HL-60 (cell line): ENCODE measurements at regions not wholly inside any gene's neighbourhood (a gene's known extent, or its start where the extent isn't known, plus 50 kb on each side); places are given as distances from the start of the nearest gene placed in this dataset.

Source experiments
- DNase-seq, 2 experiments: peaks; one replicate each; pipeline ENCODE4 v3.0.0-alpha.2; 2010 to 2020; ENCODE audit warnings: low read depth in 1 of 2, low spot score in 1 of 2
- H3K27ac ChIP-seq: fragments of 250-450 bp; sonication (Bioruptor Pico); replicated peaks from 2 replicates; pipeline ENCODE4 v1.5.1; 2020; ENCODE audit warnings: mild to moderate bottlenecking, moderate library complexity
- H3K27me3 ChIP-seq: fragments of 250-450 bp; sonication (Bioruptor Pico); 2 replicates; pipeline ENCODE4 v1.5.1; 2021; ENCODE audit warnings: mild to moderate bottlenecking, moderate library complexity; ENCODE audit not compliant: insufficient read depth, poor library complexity, severe bottlenecking
- H3K4me3 ChIP-seq: replicated peaks from 2 replicates; pipeline ENCODE4 v1.5.1; 2011; ENCODE audit warnings: mild to moderate bottlenecking, control low read depth, low read length; ENCODE audit not compliant: insufficient read depth
- GABPA ChIP-seq: IDR thresholded peaks from 2 replicates; pipeline ENCODE4 v1.6.1; 2012; ENCODE audit warnings: low read depth
- POLR2AphosphoS5 ChIP-seq: IDR thresholded peaks from 2 replicates; pipeline ENCODE4 v1.6.1; 2012; ENCODE audit warnings: low read depth
- REST ChIP-seq: IDR thresholded peaks from 2 replicates; pipeline ENCODE4 v1.6.1; 2012; ENCODE audit warnings: low read depth; ENCODE audit not compliant: insufficient replicate concordance
- SPI1 ChIP-seq: IDR thresholded peaks from 2 replicates; pipeline ENCODE4 v1.6.1; 2012; ENCODE audit warnings: low read depth, mild to moderate bottlenecking, borderline replicate concordance
- TF ChIP-seq, protein P1 (sequence below): IDR thresholded peaks from one replicate; pipeline ENCODE4 v1.5.1; 2011; ENCODE audit warnings: low read length, control low read depth, inconsistent platforms; ENCODE audit not compliant: insufficient read depth

- Histone ChIP-seq H3K27ac (no peak overlapping the region), H3K4me3 (no peak overlapping the region), H3K27me3 (no peaks in the 10 kb centered on the region)
- no peak for DNase-seq
- TF ChIP-seq, protein P1, sequence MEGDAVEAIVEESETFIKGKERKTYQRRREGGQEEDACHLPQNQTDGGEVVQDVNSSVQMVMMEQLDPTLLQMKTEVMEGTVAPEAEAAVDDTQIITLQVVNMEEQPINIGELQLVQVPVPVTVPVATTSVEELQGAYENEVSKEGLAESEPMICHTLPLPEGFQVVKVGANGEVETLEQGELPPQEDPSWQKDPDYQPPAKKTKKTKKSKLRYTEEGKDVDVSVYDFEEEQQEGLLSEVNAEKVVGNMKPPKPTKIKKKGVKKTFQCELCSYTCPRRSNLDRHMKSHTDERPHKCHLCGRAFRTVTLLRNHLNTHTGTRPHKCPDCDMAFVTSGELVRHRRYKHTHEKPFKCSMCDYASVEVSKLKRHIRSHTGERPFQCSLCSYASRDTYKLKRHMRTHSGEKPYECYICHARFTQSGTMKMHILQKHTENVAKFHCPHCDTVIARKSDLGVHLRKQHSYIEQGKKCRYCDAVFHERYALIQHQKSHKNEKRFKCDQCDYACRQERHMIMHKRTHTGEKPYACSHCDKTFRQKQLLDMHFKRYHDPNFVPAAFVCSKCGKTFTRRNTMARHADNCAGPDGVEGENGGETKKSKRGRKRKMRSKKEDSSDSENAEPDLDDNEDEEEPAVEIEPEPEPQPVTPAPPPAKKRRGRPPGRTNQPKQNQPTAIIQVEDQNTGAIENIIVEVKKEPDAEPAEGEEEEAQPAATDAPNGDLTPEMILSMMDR = no peak
- TF ChIP-seq POLR2AphosphoS5 (no peak), GABPA (no peak), SPI1 (no peak), REST (no peak)
Observed at GRCh38 chr4:144509088-144510015, 136.6 kb upstream of the HHIP start.

GRCh38 chr4:144514736-144515135 is 131.2 kb upstream of the HHIP start:
- Histone ChIP-seq H3K27me3 (no peaks in the 10 kb centered on the region), H3K27ac (no peak overlapping the region)
- TF ChIP-seq, protein P1 = no peak
- no peak for TF ChIP-seq POLR2AphosphoS5
- no peak for TF ChIP-seq SPI1
- no peak for TF ChIP-seq REST
- no peak for TF ChIP-seq GABPA

GRCh38 chr4:144518181-144518895 is 127.6 kb upstream of the HHIP start:
- no peak overlapping the region for H3K27ac ChIP-seq
- H3K4me3 ChIP-seq = no peak overlapping the region
- DNase-seq = no peak
- H3K27me3 ChIP-seq = no peaks in the 10 kb centered on the region
- TF ChIP-seq SPI1 (no peak), GABPA (no peak), POLR2AphosphoS5 (no peak), REST (no peak)
- TF ChIP-seq, protein P1 = no peak

More at GRCh38 chr4:144514736-144515135, 131.2 kb upstream of the HHIP start:
- no peak for DNase-seq
- no peak overlapping the region for H3K4me3 ChIP-seq
